Muscle layer of duodenum (tissue), 2 donors: ENCODE measurements at regions not wholly inside any gene's neighbourhood (a gene's known extent, or its start where the extent isn't known, plus 50 kb on each side); places are given as distances from the start of the nearest gene placed in this dataset.

Experiments
- H3K27ac ChIP-seq: one replicate; pipeline ENCODE4 v1.7.0; 2013; ENCODE audit warnings: mild to moderate bottlenecking, low read length
- H3K27me3 ChIP-seq: one replicate; pipeline ENCODE4 v1.7.0; 2013; ENCODE audit warnings: low read depth, mild to moderate bottlenecking, control low read depth, low read length
- H3K36me3 ChIP-seq, 2 donors: one replicate each; pipeline ENCODE4 v1.7.0; 2013; ENCODE audit warnings: low read length in 2 of 2, control low read depth in 1 of 2, mild to moderate bottlenecking in 1 of 2; ENCODE audit not compliant: insufficient read depth in 2 of 2, control insufficient read depth in 1 of 2
- H3K4me1 ChIP-seq, 2 donors: one replicate each; pipeline ENCODE4 v1.7.0; 2013; ENCODE audit warnings: low read length in 2 of 2, mild to moderate bottlenecking in 2 of 2, control low read depth in 1 of 2, moderate library complexity in 1 of 2; ENCODE audit not compliant: insufficient read depth in 2 of 2, control insufficient read depth in 1 of 2
- H3K4me3 ChIP-seq, 2 donors: one replicate each; pipeline ENCODE4 v1.7.0; 2013; ENCODE audit warnings: low read length in 2 of 2, low read depth in 1 of 2, mild to moderate bottlenecking in 1 of 2
- H3K9me3 ChIP-seq, 2 donors: one replicate each; pipeline ENCODE4 v1.7.0; 2013; ENCODE audit warnings: low read length in 2 of 2, control low read depth in 1 of 2, mild to moderate bottlenecking in 1 of 2; ENCODE audit not compliant: control insufficient read depth in 1 of 2
- donor health status: healthy.

- no peak overlapping the region for H3K4me3 ChIP-seq
- H3K9me3 ChIP-seq = no peaks in the 10 kb centered on the region
- no peaks in the 10 kb centered on the region for H3K36me3 ChIP-seq
- H3K27ac ChIP-seq = no peak overlapping the region
- no peaks in the 10 kb centered on the region for H3K27me3 ChIP-seq
- H3K4me1 ChIP-seq = no peaks in the 10 kb centered on the region
Measured at GRCh38 chr1:94315552-94316116, 78.2 kb upstream of the ARHGAP29 start.

GRCh38 chr1:94314222-94314858, 77.0 kb upstream of the ARHGAP29 start:
- no peak overlapping the region for H3K27ac ChIP-seq
- no peaks in the 10 kb centered on the region for H3K9me3 ChIP-seq
- H3K27me3 ChIP-seq = no peaks in the 10 kb centered on the region
- H3K4me1 ChIP-seq = no peaks in the 10 kb centered on the region
- H3K4me3 ChIP-seq = no peak overlapping the region
- H3K36me3 ChIP-seq = no peaks in the 10 kb centered on the region

- H3K9me3 ChIP-seq = no peaks in the 10 kb centered on the region
- H3K4me1 ChIP-seq = no peaks in the 10 kb centered on the region
- H3K4me3 ChIP-seq = no peak overlapping the region
- H3K27me3 ChIP-seq = no peaks in the 10 kb centered on the region
- H3K36me3 ChIP-seq = no peaks in the 10 kb centered on the region
- H3K27ac ChIP-seq = no peak overlapping the region
Measured at GRCh38 chr1:94310570-94311270, 73.3 kb upstream of the ARHGAP29 start.

GRCh38 chr1:94309829-94310569, 72.6 kb upstream of the ARHGAP29 start:
- no peaks in the 10 kb centered on the region for H3K9me3 ChIP-seq
- H3K27ac ChIP-seq = no peak overlapping the region
- no peaks in the 10 kb centered on the region for H3K4me1 ChIP-seq
- H3K27me3 ChIP-seq = no peaks in the 10 kb centered on the region
- no peaks in the 10 kb centered on the region for H3K36me3 ChIP-seq
- H3K4me3 ChIP-seq = no peak overlapping the region

GRCh38 chr1:94309216-94309615, 71.8 kb upstream of the ARHGAP29 start:
- Histone ChIP-seq H3K27me3 (no peaks in the 10 kb centered on the region), H3K4me3 (no peak overlapping the region), H3K4me1 (no peaks in the 10 kb centered on the region), H3K36me3 (no peaks in the 10 kb centered on the region), H3K27ac (no peak overlapping the region), H3K9me3 (no peaks in the 10 kb centered on the region)

GRCh38 chr1:94306521-94306920, 69.1 kb upstream of the ARHGAP29 start:
- Histone ChIP-seq H3K36me3 (no peaks in the 10 kb centered on the region), H3K4me1 (no peaks in the 10 kb centered on the region), H3K9me3 (no peaks in the 10 kb centered on the region), H3K27ac (no peak overlapping the region), H3K27me3 (no peaks in the 10 kb centered on the region), H3K4me3 (no peak overlapping the region)

- Histone ChIP-seq H3K9me3 (no peaks in the 10 kb centered on the region), H3K27ac (no peak overlapping the region), H3K4me1 (no peaks in the 10 kb centered on the region), H3K36me3 (no peaks in the 10 kb centered on the region), H3K4me3 (no peak overlapping the region), H3K27me3 (no peaks in the 10 kb centered on the region)
Measured at GRCh38 chr1:94305704-94306103, 68.3 kb upstream of the ARHGAP29 start.

- peaks cover 0 to 3% of the 10 kb centered on the region in 2 donors for H3K4me1 ChIP-seq
- no peaks in the 10 kb centered on the region for H3K27me3 ChIP-seq
- H3K9me3 ChIP-seq = no peaks in the 10 kb centered on the region
- no peak overlapping the region for H3K27ac ChIP-seq
- H3K4me3 ChIP-seq = no peak overlapping the region
- no peaks in the 10 kb centered on the region for H3K36me3 ChIP-seq
Measured at GRCh38 chr1:94304553-94304952, 67.2 kb upstream of the ARHGAP29 start.

- Histone ChIP-seq H3K4me1 (peaks cover 7 to 12% of the 10 kb centered on the region in 2 donors), H3K36me3 (no peaks in the 10 kb centered on the region), H3K4me3 (no peak overlapping the region), H3K9me3 (no peaks in the 10 kb centered on the region), H3K27me3 (no peaks in the 10 kb centered on the region), H3K27ac (no peak overlapping the region)
Measured at GRCh38 chr1:94303005-94303404, 65.6 kb upstream of the ARHGAP29 start.

- no peak overlapping the region for H3K4me3 ChIP-seq
- no peaks in the 10 kb centered on the region for H3K27me3 ChIP-seq
- H3K36me3 ChIP-seq = no peaks in the 10 kb centered on the region
- H3K4me1 ChIP-seq = peaks cover 7 to 12% of the 10 kb centered on the region in 2 donors
- no peaks in the 10 kb centered on the region for H3K9me3 ChIP-seq
- H3K27ac ChIP-seq = no peak overlapping the region
Measured at GRCh38 chr1:94302497-94302896, 65.1 kb upstream of the ARHGAP29 start.

GRCh38 chr1:94301186-94301585, 63.8 kb upstream of the ARHGAP29 start:
- Histone ChIP-seq H3K9me3 (no peaks in the 10 kb centered on the region), H3K36me3 (no peaks in the 10 kb centered on the region), H3K27ac (no peak overlapping the region), H3K27me3 (no peaks in the 10 kb centered on the region), H3K4me1 (peaks cover 7 to 12% of the 10 kb centered on the region in 2 donors), H3K4me3 (no peak overlapping the region)
